Pancreas (tissue), 10 donors: ENCODE measurements at regions not wholly inside any gene's neighbourhood (a gene's known extent, or its start where the extent isn't known, plus 50 kb on each side); places are given as distances from the start of the nearest gene placed in this dataset.
"Not testable (repeated sequence)": the region's sequence is repeated elsewhere in the genome, so short reads cannot be mapped to it uniquely, and the experiment has no call there.

ENCODE experiments used
- ATAC-seq, 4 donors: fragments of 200-7000 bp; cut with Tn5 transposase; one replicate each; pipeline versions ENCODE4 v1.8.0 to v1.9.1; 2020; ENCODE audit warnings: mild to moderate bottlenecking in 4 of 4, moderate library complexity in 4 of 4
- DNase-seq, 6 donors: peaks; one replicate each; pipeline ENCODE4 v3.0.0-alpha.2; 2020
- FAIRE-seq: peaks from 2 replicates; lab custom pipeline; 2012; peaks lifted over from hg19 to GRCh38; lab: Jason Lieb, UNC
- H3K27ac ChIP-seq, 4 donors: fragments of 200-600 bp; sonication (generic); 1 replicate in 3 of 4; 2 replicates in 1 of 4; pipeline versions ENCODE4 v1.5.0 to v1.8.0; 2020
- H3K27me3 ChIP-seq, 4 donors: fragments of 200-600 bp; one replicate each; pipeline ENCODE4 v1.8.0; 2021
- H3K36me3 ChIP-seq, 3 donors: fragments of 200-600 bp; sonication (generic) in 1 of 3; one replicate each; pipeline versions ENCODE4 v1.5.0 to v1.8.0; 2020 to 2021
- H3K4me1 ChIP-seq, 3 donors: fragments of 200-600 bp; one replicate each; pipeline ENCODE4 v1.8.0; 2021
- H3K4me3 ChIP-seq, 4 donors: fragments of 200-600 bp; sonication (generic) in 2 of 4; one replicate each; pipeline versions ENCODE4 v1.5.0 to v1.8.0; 2020 to 2021
- H3K9me3 ChIP-seq, 4 donors: fragments of 200-600 bp; one replicate each; pipeline ENCODE4 v1.8.0; 2021
- whole genome bisulfite sequencing, 2 donors: extraction: QIAGEN DNeasy Blood & Tissue Kit; methylation state at CpG; one replicate each; pipeline ENCODE4 v1.1.7; 2013; 5-methylcytosine and 5-hydroxymethylcytosine counted together
- intact Hi-C, 3 donors: fragments of 100-400 bp; cut with DNase I; formaldehyde crosslinking; loops; one replicate each; pipeline versions ENCODE4 v1.11.1 to v1.14.2; 2022
- TF ChIP-seq, protein P1 (sequence below), 4 donors: fragments of 200-600 bp; sonication (generic) in 3 of 4; IDR thresholded peaks; one replicate each; pipeline versions ENCODE4 v1.5.0 to v1.8.0; 2021; ENCODE audit warnings: antibody characterized with exemption in 4 of 4
- donor health status: healthy with polysubstance abuse.
- donor health status: DM: no; HTN: no; CAD: no; lungs with moderate emphysema.
- donor health status: DM: no; HTN: no; CAD: no.
- donor health status: control.
- donor health status: control.
- donor health status: Bipolar disorder and iron deficiency.
- donor health status: DM: yes; HTN: yes; CAD: no.
- donor health status: DM: no; HTN: no; CAD: no.
- donor health status: DM: no; HTN: no; CAD: no.
- donor health status: DM: yes; HTN: yes; CAD: no.

DNA sequence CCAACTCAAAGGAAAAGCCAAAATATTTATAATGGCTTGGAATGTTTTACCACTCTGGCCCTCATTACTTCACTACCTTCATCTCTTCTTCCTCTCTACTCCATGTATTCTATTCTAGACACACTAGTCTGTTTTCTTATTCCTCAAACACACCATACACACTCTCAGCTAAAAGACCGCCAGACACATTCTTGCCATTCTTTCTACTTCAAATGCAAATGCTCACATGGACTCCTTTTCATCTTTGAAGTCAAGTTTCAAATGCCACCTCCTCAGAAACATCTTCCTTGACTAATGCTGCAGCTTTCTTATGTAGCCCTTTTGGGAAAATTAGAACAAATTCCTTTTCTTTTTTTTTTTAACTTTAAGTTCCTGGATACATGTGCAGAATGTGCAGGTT, 412.9 kb upstream of the FMR1 start:
- ATAC-seq (no peak), FAIRE-seq (no peak), DNase-seq (no peak)
- H3K27me3 ChIP-seq: no peaks in the 10 kb centered on the region
- no peak overlapping the region for H3K27ac ChIP-seq
- H3K9me3 ChIP-seq: no peaks in the 10 kb centered on the region
- no peaks in the 10 kb centered on the region for H3K4me1 ChIP-seq
- no peaks in the 10 kb centered on the region for H3K36me3 ChIP-seq
- no peak overlapping the region for H3K4me3 ChIP-seq
- TF ChIP-seq, protein P1, sequence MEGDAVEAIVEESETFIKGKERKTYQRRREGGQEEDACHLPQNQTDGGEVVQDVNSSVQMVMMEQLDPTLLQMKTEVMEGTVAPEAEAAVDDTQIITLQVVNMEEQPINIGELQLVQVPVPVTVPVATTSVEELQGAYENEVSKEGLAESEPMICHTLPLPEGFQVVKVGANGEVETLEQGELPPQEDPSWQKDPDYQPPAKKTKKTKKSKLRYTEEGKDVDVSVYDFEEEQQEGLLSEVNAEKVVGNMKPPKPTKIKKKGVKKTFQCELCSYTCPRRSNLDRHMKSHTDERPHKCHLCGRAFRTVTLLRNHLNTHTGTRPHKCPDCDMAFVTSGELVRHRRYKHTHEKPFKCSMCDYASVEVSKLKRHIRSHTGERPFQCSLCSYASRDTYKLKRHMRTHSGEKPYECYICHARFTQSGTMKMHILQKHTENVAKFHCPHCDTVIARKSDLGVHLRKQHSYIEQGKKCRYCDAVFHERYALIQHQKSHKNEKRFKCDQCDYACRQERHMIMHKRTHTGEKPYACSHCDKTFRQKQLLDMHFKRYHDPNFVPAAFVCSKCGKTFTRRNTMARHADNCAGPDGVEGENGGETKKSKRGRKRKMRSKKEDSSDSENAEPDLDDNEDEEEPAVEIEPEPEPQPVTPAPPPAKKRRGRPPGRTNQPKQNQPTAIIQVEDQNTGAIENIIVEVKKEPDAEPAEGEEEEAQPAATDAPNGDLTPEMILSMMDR (IDR thresholded peaks at IDR 0.05): no peak
- 45 to 75% methylated on average over 1 of the region's 1 CpG for WGBS, 2 donors
- intact Hi-C loops: no loop called here

DNA sequence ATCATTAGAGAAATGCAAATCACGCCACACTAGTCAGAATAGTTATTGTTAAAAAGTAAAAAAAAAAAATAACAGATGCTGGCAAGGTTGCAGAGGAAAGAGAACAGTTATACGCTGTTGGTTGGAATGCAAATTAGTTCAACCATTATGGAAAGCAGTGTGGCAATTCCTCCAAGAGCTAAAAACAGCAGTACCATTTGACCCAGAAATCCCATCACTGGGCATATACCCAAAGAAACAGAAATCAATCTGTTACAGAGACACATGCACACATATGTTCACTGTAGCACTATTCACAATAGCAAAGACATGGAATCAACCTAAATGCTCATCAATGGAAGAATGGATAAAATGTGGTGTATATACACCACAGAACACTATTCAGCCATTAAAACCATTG, 388.7 kb upstream of the FMR1 start:
- Histone ChIP-seq H3K27me3 (no peaks in the 10 kb centered on the region), H3K9me3 (no peaks in the 10 kb centered on the region), H3K4me1 (no peaks in the 10 kb centered on the region), H3K36me3 (no peaks in the 10 kb centered on the region), H3K4me3 (no peak overlapping the region), H3K27ac (no peak overlapping the region)
- no peak for ATAC-seq
- intact Hi-C loops: no loop called here
- TF ChIP-seq, protein P1 (IDR thresholded peaks at IDR 0.05): no peak
- FAIRE-seq: no peak
- 61 to 75% methylated on average over 2 of the region's 2 CpGs for WGBS, 2 donors
- no peak for DNase-seq

DNA sequence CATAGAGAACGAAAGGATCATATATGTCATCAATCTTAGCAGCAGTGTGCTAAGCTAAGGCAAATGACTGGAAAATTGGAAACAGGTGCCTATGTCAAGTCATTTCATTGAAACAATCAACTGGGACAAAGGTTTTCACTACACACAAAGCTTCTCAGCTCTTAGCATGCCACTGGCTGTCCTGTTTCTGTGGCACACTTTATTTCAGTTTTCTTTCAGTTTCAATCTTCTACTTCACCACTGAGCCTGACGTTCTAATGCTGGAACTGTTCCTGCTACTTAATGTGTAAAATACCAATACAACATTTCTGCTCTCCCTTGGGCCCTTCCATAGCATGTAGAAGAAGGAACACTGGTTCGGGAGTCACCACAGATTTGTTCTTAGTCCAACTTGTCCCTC, 378.3 kb upstream of the FMR1 start:
- peaks cover 0 to 8% (median 0%) of the 10 kb centered on the region in 4 donors for H3K27me3 ChIP-seq
- intact Hi-C loops: no loop called here
- no peak overlapping the region for H3K27ac ChIP-seq
- ATAC-seq (no peak), DNase-seq (no peak), FAIRE-seq (no peak)
- no peaks in the 10 kb centered on the region for H3K9me3 ChIP-seq
- TF ChIP-seq, protein P1 (IDR thresholded peaks at IDR 0.05): no peak
- 49 to 51% methylated on average over 3 of the region's 3 CpGs for WGBS, 2 donors
- H3K4me1 ChIP-seq: no peaks in the 10 kb centered on the region
- H3K4me3 ChIP-seq: no peak overlapping the region
- H3K36me3 ChIP-seq: no peaks in the 10 kb centered on the region

DNA sequence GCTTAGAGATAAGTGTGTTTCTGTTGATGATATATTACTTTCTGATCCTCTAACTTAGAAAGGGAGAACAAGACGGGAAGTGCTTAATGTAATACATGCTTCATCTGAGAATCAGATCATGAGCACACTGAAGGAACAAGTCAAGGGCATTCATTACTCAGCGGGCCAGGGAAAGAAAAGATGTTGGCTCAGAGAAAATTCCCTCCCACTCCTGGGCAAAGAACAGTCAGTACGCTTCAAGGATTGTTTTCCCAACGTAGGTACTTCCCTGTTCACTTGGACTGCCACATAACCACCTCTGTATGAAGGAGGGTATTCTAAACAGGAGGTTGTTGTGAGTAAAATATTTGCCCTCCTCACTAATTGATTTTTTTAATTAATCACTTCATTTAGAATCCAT, 374.5 kb upstream of the FMR1 start:
- Histone ChIP-seq H3K4me1 (no peaks in the 10 kb centered on the region), H3K27me3 (peaks cover 0 to 19% (median 5%) of the 10 kb centered on the region in 4 donors), H3K27ac (no peak overlapping the region), H3K9me3 (no peaks in the 10 kb centered on the region), H3K36me3 (no peaks in the 10 kb centered on the region), H3K4me3 (no peak overlapping the region)
- FAIRE-seq: no peak
- intact Hi-C loops: no loop called here
- 25 to 31% methylated on average over 4 of the region's 4 CpGs for WGBS, 2 donors
- peak in 2 of 6 donors; percentile 12 to 17 for DNase-seq
- TF ChIP-seq, protein P1 (IDR thresholded peaks at IDR 0.05): no peak
- peak in 1 of 4 donors; percentile 93 for ATAC-seq

DNA sequence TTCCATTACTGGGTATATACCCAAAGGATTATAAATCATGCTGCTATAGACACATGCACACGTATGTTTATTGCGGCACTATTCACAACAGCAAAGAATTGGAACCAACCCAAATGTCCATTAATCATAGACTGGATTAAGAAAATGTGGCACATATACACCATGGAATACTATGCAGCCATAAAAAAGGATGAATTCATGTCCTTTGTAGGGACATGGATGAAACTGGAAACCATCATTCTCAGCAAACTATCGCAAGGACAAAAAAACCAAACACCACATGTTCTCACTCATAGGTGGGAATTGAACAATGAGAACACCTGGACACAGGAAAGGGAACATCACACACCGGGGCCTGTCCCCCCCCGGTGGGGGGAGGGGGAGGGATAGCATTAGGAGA, 363.7 kb upstream of the FMR1 start:
- H3K27me3 ChIP-seq, DNase-seq, H3K4me1 ChIP-seq, ATAC-seq, H3K9me3 ChIP-seq, H3K4me3 ChIP-seq, intact Hi-C loops, H3K27ac ChIP-seq, H3K36me3 ChIP-seq, FAIRE-seq: not testable (repeated sequence)
- 78 to 83% methylated on average over 5 of the region's 5 CpGs for WGBS, 2 donors
